ENCODE measurements at regions not wholly inside any gene's neighbourhood (a gene's known extent, or its start where the extent isn't known, plus 50 kb on each side); places are given as distances from the start of the nearest gene placed in this dataset.

DNA sequence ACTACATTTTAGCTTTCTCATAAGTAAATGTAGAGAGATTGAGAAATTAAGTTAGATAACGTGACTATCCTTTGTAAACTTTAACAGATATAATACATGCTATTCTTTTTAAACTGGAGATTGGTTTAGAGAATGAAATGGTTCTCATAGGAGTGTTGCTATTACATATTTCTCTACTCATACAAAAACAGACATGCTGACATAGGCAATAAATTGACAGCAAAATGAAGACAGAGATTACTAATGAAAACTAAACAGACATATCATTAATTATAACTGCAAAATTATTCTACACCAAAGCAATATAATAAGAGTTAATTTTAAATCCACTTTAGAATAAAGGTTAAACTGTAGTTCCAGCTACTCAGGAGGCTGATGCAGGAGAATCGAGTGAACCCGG lies 227.6 kb downstream of the CBLN2 start:
- H3K27me3 ChIP-seq: no peaks in the 10 kb centered on the region
- H3K9me3 ChIP-seq: no peaks in the 10 kb centered on the region
- H3K4me1 ChIP-seq: no peaks in the 10 kb centered on the region
- intact Hi-C loops (cut with DNase I): no loop called here
- H3K27ac ChIP-seq: no peak overlapping the region
- no peak overlapping the region for H3K4me3 ChIP-seq
- no peak for TF ChIP-seq POLR2AphosphoS5 (IDR thresholded peaks at IDR 0.05; ENCODE audit: insufficient read depth in 1 of 2, low read depth in 1 of 2)
- DNase-seq (ENCODE audit: extremely low spot score in 2 of 2): no peak
- no peaks in the 10 kb centered on the region for H3K36me3 ChIP-seq

DNA sequence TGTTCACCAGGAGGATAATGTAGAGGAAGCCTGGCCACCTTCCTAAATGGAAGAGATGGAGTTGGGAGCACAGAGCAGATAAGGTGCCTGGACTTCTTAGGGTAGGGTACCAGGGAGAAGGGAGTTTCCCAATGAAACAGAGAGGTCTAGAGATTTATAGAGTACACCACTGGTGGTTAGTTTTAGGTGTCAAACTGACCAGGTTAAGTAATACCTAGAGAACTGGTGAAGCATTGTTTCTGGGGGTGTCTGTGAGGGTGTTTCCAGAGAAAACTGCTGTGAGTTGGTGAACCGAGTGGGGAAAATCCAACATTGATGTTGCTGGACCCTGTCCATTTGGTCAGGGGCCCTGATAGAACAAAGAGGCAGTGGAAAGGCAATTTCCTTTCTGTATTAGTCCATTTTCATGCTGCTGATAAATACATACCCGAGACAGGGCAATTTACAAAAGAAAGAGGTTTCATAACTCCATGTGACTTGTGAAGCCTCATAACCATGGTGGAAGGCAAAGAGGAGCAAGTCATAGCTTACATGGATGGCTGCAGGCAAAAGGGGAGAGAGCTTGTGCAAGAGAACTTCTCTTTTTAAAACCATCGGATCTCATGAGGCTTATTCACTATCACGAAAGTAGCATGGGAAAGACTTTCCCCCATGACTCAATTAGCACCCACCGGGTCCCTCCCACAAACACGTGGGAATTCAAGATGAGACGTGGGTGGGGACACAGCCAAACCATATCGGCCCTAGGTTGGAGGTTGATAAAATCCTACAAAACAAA lies 260.8 kb downstream of the CBLN2 start:
- Histone ChIP-seq H3K9me3 (no peaks in the 10 kb centered on the region), H3K4me1 (no peaks in the 10 kb centered on the region), H3K27ac (no peak overlapping the region), H3K27me3 (no peaks in the 10 kb centered on the region), H3K4me3 (no peak overlapping the region), H3K36me3 (no peaks in the 10 kb centered on the region)
- TF ChIP-seq POLR2A (IDR thresholded peaks at IDR 0.05): no peak
- no peak for TF ChIP-seq POLR2AphosphoS5 (IDR thresholded peaks at IDR 0.05; ENCODE audit: insufficient read depth in 1 of 2, low read depth in 1 of 2)
- TF ChIP-seq, protein P1, sequence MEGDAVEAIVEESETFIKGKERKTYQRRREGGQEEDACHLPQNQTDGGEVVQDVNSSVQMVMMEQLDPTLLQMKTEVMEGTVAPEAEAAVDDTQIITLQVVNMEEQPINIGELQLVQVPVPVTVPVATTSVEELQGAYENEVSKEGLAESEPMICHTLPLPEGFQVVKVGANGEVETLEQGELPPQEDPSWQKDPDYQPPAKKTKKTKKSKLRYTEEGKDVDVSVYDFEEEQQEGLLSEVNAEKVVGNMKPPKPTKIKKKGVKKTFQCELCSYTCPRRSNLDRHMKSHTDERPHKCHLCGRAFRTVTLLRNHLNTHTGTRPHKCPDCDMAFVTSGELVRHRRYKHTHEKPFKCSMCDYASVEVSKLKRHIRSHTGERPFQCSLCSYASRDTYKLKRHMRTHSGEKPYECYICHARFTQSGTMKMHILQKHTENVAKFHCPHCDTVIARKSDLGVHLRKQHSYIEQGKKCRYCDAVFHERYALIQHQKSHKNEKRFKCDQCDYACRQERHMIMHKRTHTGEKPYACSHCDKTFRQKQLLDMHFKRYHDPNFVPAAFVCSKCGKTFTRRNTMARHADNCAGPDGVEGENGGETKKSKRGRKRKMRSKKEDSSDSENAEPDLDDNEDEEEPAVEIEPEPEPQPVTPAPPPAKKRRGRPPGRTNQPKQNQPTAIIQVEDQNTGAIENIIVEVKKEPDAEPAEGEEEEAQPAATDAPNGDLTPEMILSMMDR (IDR thresholded peaks at IDR 0.05): no peak
- DNase-seq (ENCODE audit: extremely low spot score in 2 of 2): no peak
- intact Hi-C loops (cut with DNase I): no loop called here

DNA sequence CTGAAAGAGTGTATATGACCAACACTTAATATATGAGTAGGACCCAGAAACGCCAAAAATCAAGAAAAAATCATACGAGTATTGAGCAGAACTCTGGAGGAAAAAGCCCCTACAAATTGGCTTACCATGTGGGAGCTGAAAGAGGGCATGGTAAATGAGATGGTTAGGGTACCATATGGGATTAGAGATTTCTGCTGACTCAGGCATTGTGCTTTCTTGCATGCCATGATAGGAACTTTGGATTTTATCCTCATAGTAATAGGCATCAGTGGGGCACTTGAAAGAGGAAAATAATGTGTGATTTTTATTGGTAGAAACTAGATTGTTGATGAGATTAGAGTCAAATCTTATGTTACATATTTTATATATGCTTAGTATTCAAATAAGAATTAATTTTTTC lies 271.1 kb downstream of the CBLN2 start:
- Histone ChIP-seq H3K4me3 (no peak overlapping the region), H3K27me3 (no peaks in the 10 kb centered on the region), H3K27ac (no peak overlapping the region), H3K36me3 (no peaks in the 10 kb centered on the region), H3K4me1 (no peaks in the 10 kb centered on the region), H3K9me3 (no peaks in the 10 kb centered on the region)
- intact Hi-C loops (cut with DNase I): no loop called here
- DNase-seq (ENCODE audit: extremely low spot score in 2 of 2): no peak
- TF ChIP-seq POLR2A (IDR thresholded peaks at IDR 0.05) (no peak), POLR2AphosphoS5 (IDR thresholded peaks at IDR 0.05; ENCODE audit: insufficient read depth in 1 of 2, low read depth in 1 of 2) (no peak)
- TF ChIP-seq, protein P1 (IDR thresholded peaks at IDR 0.05): no peak

DNA sequence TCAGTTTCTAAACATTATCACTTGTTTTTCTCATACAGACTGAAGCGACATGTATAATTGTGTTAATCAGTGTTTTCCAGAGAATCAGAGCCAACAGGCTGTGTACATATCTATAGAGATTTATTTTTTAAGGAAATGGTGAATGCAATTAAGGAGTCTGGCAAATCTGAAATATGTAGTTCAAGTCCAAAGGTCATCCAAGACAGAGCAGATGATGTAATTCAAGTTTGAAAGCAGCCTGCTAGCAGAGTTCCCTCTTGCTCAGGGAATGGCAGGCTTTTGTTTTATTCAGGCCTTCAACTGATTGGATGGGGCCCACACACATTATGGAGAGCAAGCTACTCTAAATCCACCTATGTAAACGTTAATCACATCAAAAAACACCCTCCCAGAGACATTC lies 282.6 kb downstream of the CBLN2 start:
- Histone ChIP-seq H3K36me3 (no peaks in the 10 kb centered on the region), H3K27ac (no peak overlapping the region), H3K9me3 (no peaks in the 10 kb centered on the region), H3K4me1 (no peaks in the 10 kb centered on the region), H3K4me3 (no peak overlapping the region), H3K27me3 (no peaks in the 10 kb centered on the region)
- intact Hi-C loops (cut with DNase I): no loop called here
- DNase-seq (ENCODE audit: extremely low spot score in 2 of 2): no peak
- TF ChIP-seq, protein P1 (IDR thresholded peaks at IDR 0.05): no peak
- no peak for TF ChIP-seq POLR2AphosphoS5 (IDR thresholded peaks at IDR 0.05; ENCODE audit: insufficient read depth in 1 of 2, low read depth in 1 of 2)
- no peak for TF ChIP-seq POLR2A (IDR thresholded peaks at IDR 0.05)

DNA sequence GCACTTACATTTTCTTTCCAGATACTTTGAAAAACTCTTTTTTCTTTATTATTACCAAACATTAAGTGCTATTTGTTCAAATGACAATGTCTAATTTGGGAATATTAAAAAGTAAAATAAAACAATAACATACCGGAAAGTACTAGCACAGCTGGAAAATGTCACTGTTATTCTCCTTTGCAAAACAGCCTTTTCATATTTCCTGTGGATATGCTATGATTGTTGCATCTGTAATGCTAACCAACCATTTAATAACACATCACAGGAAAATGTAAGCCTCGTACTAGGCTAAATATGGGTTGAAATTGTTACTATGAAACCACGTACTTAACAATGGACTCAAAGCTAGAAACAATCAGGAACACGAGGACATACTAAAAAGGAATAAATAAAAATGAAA lies 298.1 kb downstream of the CBLN2 start:
- Histone ChIP-seq H3K9me3 (no peaks in the 10 kb centered on the region), H3K36me3 (no peaks in the 10 kb centered on the region), H3K4me1 (no peaks in the 10 kb centered on the region), H3K4me3 (no peak overlapping the region), H3K27ac (no peak overlapping the region), H3K27me3 (no peaks in the 10 kb centered on the region)
- intact Hi-C loops (cut with DNase I): no loop called here
- TF ChIP-seq, protein P1 (IDR thresholded peaks at IDR 0.05): no peak
- TF ChIP-seq POLR2A (IDR thresholded peaks at IDR 0.05) (no peak), POLR2AphosphoS5 (IDR thresholded peaks at IDR 0.05; ENCODE audit: insufficient read depth in 1 of 2, low read depth in 1 of 2) (no peak)
- no peak for DNase-seq (ENCODE audit: extremely low spot score in 2 of 2)
